HCT116 (cell line): ENCODE measurements at regions not wholly inside any gene's neighbourhood (a gene's known extent, or its start where the extent isn't known, plus 50 kb on each side); places are given as distances from the start of the nearest gene placed in this dataset.
A peak's percentile ranks its signal among the peaks of the same experiment; 100 is the strongest.

Experiments used
- ATAC-seq: fragments of 200-7000 bp; cut with Tn5 transposase; 2 replicates; pipeline ENCODE4 v1.9.1; 2020; ENCODE audit warnings: mild to moderate bottlenecking, moderate library complexity
- BruUV-seq: library from RNA; stranded (reverse); fragments of 400-500 nt; replicated peaks from 2 replicates; lab custom pipeline; 2021; lab: Mats Ljungman, UMichigan
- CTCF ChIA-PET: fragments of 300-600 bp; sonication (Branson Sonifier 250); formaldehyde crosslinking; loops from one replicate; lab custom pipeline; 2021; ENCODE audit warnings: antibody characterized with exemption; lab: Charles Lee
- POLR2A ChIA-PET: fragments of 300-600, 350-600 bp; sonication (Branson Sonifier 250); formaldehyde crosslinking; loops from one replicate; lab custom pipeline; 2021; ENCODE audit warnings: antibody characterized with exemption; lab: Charles Lee
- RAD21 ChIA-PET, 2 experiments: fragments of 300-600 bp; sonication (Branson Sonifier 250); formaldehyde crosslinking; loops; one replicate each; lab custom pipeline; 2023; ENCODE audit warnings: low total read pairs in 2 of 2; ENCODE audit not compliant: uncharacterized antibody in 2 of 2, unreplicated experiment in 2 of 2, low non-redundant PET in 1 of 2; lab: Charles Lee
- DNase-seq: peaks from one replicate; pipeline ENCODE4 v3.0.0-alpha.2; 2010; ENCODE audit warnings: low read depth, low spot score
- H2AFZ ChIP-seq: fragments of 200-600 bp; shearing (Covaris generic), sonication (generic); 2 replicates; pipeline ENCODE4 v1.6.1; 2017; ENCODE audit warnings: low read depth, mixed run types, mixed read lengths, antibody characterized with exemption, low read length; ENCODE audit not compliant: poor library complexity, severe bottlenecking
- H3K27ac ChIP-seq: 2 replicates; pipeline ENCODE4 v1.5.1; 2012; ENCODE audit warnings: low read depth, low read length
- H3K27me3 ChIP-seq: fragments of 200-600 bp; sonication (generic); 2 replicates; pipeline ENCODE4 v1.6.1; 2016; ENCODE audit warnings: mixed run types, low read length, mixed read lengths; ENCODE audit not compliant: insufficient read depth
- H3K36me3 ChIP-seq, 2 experiments: fragments of 200-500 bp in 1 of 2; fragments of 200-600 bp in 1 of 2; sonication (Bioruptor generic) in 1 of 2; sonication (generic) in 1 of 2; 2 replicates each; pipeline versions ENCODE4 v1.5.1 to v1.6.1; 2014 to 2016; ENCODE audit warnings: low read length in 2 of 2, inconsistent platforms in 1 of 2, mixed read lengths in 1 of 2, mixed run types in 1 of 2; ENCODE audit not compliant: insufficient read depth in 2 of 2, control insufficient read depth in 1 of 2
- H3K4me1 ChIP-seq, 2 experiments: fragments of 200-600 bp in 1 of 2; sonication (generic) in 1 of 2; 2 replicates each; pipeline versions ENCODE4 v1.5.1 to v1.6.1; 2012 to 2017; ENCODE audit warnings: low read length in 2 of 2, inconsistent platforms in 1 of 2, mild to moderate bottlenecking in 1 of 2, mixed read lengths in 1 of 2, mixed run types in 1 of 2, moderate library complexity in 1 of 2; ENCODE audit not compliant: insufficient read depth in 2 of 2, control insufficient read depth in 1 of 2
- H3K4me2 ChIP-seq: fragments of 200-600 bp; sonication (generic); 2 replicates; pipeline ENCODE4 v1.6.1; 2017; ENCODE audit warnings: mixed run types, low read length, mixed read lengths
- H3K4me3 ChIP-seq, 2 experiments: fragments of 200-600 bp in 1 of 2; sonication (generic) in 1 of 2; replicated peaks in 1 of 2; 2 replicates each; pipeline ENCODE4 v1.5.1; 2011 to 2016; ENCODE audit warnings: low read length in 2 of 2, control low read depth in 1 of 2, low read depth in 1 of 2, mild to moderate bottlenecking in 1 of 2, mixed read lengths in 1 of 2, mixed run types in 1 of 2
- H3K79me2 ChIP-seq: fragments of 200-600 bp; sonication (generic); 2 replicates; pipeline ENCODE4 v1.6.1; 2017; ENCODE audit warnings: mild to moderate bottlenecking, mixed run types, low read length, moderate library complexity, mixed read lengths; ENCODE audit not compliant: insufficient read depth
- H3K9ac ChIP-seq: fragments of 200-600 bp; sonication (generic); 2 replicates; pipeline ENCODE4 v1.6.1; 2016; ENCODE audit warnings: low read length, mixed read lengths
- H3K9me2 ChIP-seq: fragments of 200-600 bp; sonication (generic), shearing (Covaris generic); 2 replicates; pipeline ENCODE4 v1.6.1; 2017; ENCODE audit warnings: mixed run types, mild to moderate bottlenecking, moderate library complexity; ENCODE audit not compliant: insufficient read depth
- H3K9me3 ChIP-seq, 2 experiments: fragments of 200-500 bp in 1 of 2; fragments of 200-600 bp in 1 of 2; sonication (Bioruptor generic) in 1 of 2; sonication (generic) in 1 of 2; 2 replicates each; pipeline ENCODE4 v1.6.1; 2014 to 2017; ENCODE audit warnings: low read length in 2 of 2, mixed read lengths in 2 of 2, inconsistent platforms in 1 of 2, low read depth in 1 of 2, mild to moderate bottlenecking in 1 of 2, mixed run types in 1 of 2, moderate library complexity in 1 of 2; ENCODE audit not compliant: control insufficient read depth in 1 of 2, insufficient read depth in 1 of 2
- H4K20me1 ChIP-seq: fragments of 200-600 bp; sonication (generic), shearing (Covaris generic); 2 replicates; pipeline ENCODE4 v1.6.1; 2017; ENCODE audit warnings: mixed run types, mild to moderate bottlenecking, moderate library complexity; ENCODE audit not compliant: insufficient read depth
- ATF3 ChIP-seq: IDR thresholded peaks from 2 replicates; pipeline ENCODE4 v1.6.1; 2012
- CBX3 ChIP-seq: IDR thresholded peaks from 2 replicates; pipeline ENCODE4 v1.6.1; 2012; ENCODE audit warnings: low read depth
- CEBPB ChIP-seq: IDR thresholded peaks from 2 replicates; pipeline ENCODE4 v1.6.1; 2012; ENCODE audit warnings: low read depth
- EGR1 ChIP-seq: IDR thresholded peaks from 2 replicates; pipeline ENCODE4 v1.6.1; 2012; ENCODE audit warnings: low read depth
- ELF1 ChIP-seq: IDR thresholded peaks from 2 replicates; pipeline ENCODE4 v1.6.1; 2012; ENCODE audit warnings: low read depth, borderline replicate concordance
- EZH2 ChIP-seq: fragments of 200-600 bp; sonication (generic); IDR thresholded peaks from 2 replicates; pipeline ENCODE4 v1.6.1; 2017; ENCODE audit warnings: antibody characterized with exemption, mixed run types
- EZH2phosphoT487 ChIP-seq: fragments of 200-600 bp; IDR thresholded peaks from 2 replicates; pipeline ENCODE4 v1.6.1; 2018; ENCODE audit warnings: antibody characterized with exemption, borderline replicate concordance
- FOSL1 ChIP-seq: IDR thresholded peaks from 2 replicates; pipeline ENCODE4 v1.6.1; 2012; ENCODE audit warnings: low read depth
- JUND ChIP-seq: IDR thresholded peaks from 2 replicates; pipeline ENCODE4 v1.6.1; 2012
- MAX ChIP-seq: IDR thresholded peaks from 2 replicates; pipeline ENCODE4 v1.6.1; 2012
- POLR2A ChIP-seq: IDR thresholded peaks from 2 replicates; pipeline ENCODE4 v1.7.0; 2011; ENCODE audit warnings: borderline replicate concordance; ENCODE audit not compliant: insufficient read depth, insufficient read length; ENCODE audit errors: extremely low read depth
- POLR2AphosphoS5 ChIP-seq: IDR thresholded peaks from 2 replicates; pipeline ENCODE4 v1.6.1; 2011; ENCODE audit warnings: mild to moderate bottlenecking, low read depth, low read length, moderate library complexity
- RAD21 ChIP-seq: IDR thresholded peaks from 2 replicates; pipeline ENCODE4 v1.6.1; 2012; ENCODE audit warnings: low read depth, mild to moderate bottlenecking
- REST ChIP-seq: IDR thresholded peaks from 2 replicates; pipeline ENCODE4 v1.6.1; 2012; ENCODE audit warnings: low read depth
- SIN3A ChIP-seq: IDR thresholded peaks from 2 replicates; pipeline ENCODE4 v1.6.1; 2012; ENCODE audit warnings: low read depth
- SP1 ChIP-seq: IDR thresholded peaks from 2 replicates; pipeline ENCODE4 v1.6.1; 2012; ENCODE audit warnings: low read depth
- SRF ChIP-seq: IDR thresholded peaks from 2 replicates; pipeline ENCODE4 v1.6.1; 2012; ENCODE audit warnings: low read depth
- TCF7L2 ChIP-seq: IDR thresholded peaks from 2 replicates; pipeline ENCODE4 v1.7.0; 2011; ENCODE audit warnings: borderline replicate concordance, inconsistent platforms; ENCODE audit not compliant: insufficient read depth, insufficient read length; ENCODE audit errors: extremely low read depth
- YY1 ChIP-seq: IDR thresholded peaks from 2 replicates; pipeline ENCODE4 v1.6.1; 2011; ENCODE audit warnings: low read length, low read depth, moderate library complexity, mild to moderate bottlenecking; ENCODE audit not compliant: insufficient replicate concordance; ENCODE audit errors: extremely low read depth
- ZNF274 ChIP-seq: fragments of 200-500 bp; sonication (Bioruptor generic); IDR thresholded peaks from 2 replicates; pipeline ENCODE4 v1.6.1; 2014; ENCODE audit warnings: mild to moderate bottlenecking, low read depth, low read length, inconsistent platforms
- intact Hi-C: fragments of 100-400 bp; cut with micrococcal nuclease; formaldehyde crosslinking; loops from 2 replicates; pipeline ENCODE4 v1.10.0; 2022

- no peak for DNase-seq
Observed at GRCh38 chr5:21236971-21237427, 1249.0 kb upstream of the CDH18 start.

GRCh38 chr5:21236104-21236503 lies 1248.1 kb upstream of the CDH18 start:
- RAD21 ChIA-PET = no interaction called here

More at GRCh38 chr5:21236971-21237427, 1249.0 kb upstream of the CDH18 start:
- H3K36me3 ChIP-seq = no peaks in the 10 kb centered on the region
- no peak overlapping the region for H2AFZ ChIP-seq
- H3K4me3 ChIP-seq = no peak overlapping the region
- H3K79me2 ChIP-seq = no peaks in the 10 kb centered on the region
- ChIA-PET CTCF (no interaction called here), POLR2A (no interaction called here), RAD21 (no interaction called here)
- intact Hi-C loops = no loop called here
- no peak overlapping the region for H3K4me2 ChIP-seq
- no peak for ATAC-seq
- H3K9me2 ChIP-seq = no peaks in the 10 kb centered on the region
- BruUV-seq = no TSS peak
- H3K27ac ChIP-seq = no peak overlapping the region
- no peak overlapping the region for H3K9ac ChIP-seq
- H3K4me1 ChIP-seq = no peaks in the 10 kb centered on the region
- H3K27me3 ChIP-seq = no peaks in the 10 kb centered on the region
- H4K20me1 ChIP-seq = no peaks in the 10 kb centered on the region
- H3K9me3 ChIP-seq = peaks cover 5 to 11% of the 10 kb centered on the region in 2 experiments; a peak in 2 of 4 replicates
- TF ChIP-seq SP1 = no peak
- TF ChIP-seq TCF7L2 = peak; percentile 73

More at GRCh38 chr5:21236104-21236503, 1248.1 kb upstream of the CDH18 start:
- Histone ChIP-seq H3K9me3 (peaks cover 5 to 11% of the 10 kb centered on the region in 2 experiments; a peak in 2 of 4 replicates), H3K27ac (no peak overlapping the region), H3K9me2 (no peaks in the 10 kb centered on the region), H3K4me3 (no peak overlapping the region), H3K36me3 (no peaks in the 10 kb centered on the region), H4K20me1 (no peaks in the 10 kb centered on the region), H2AFZ (no peak overlapping the region), H3K4me1 (no peaks in the 10 kb centered on the region), H3K9ac (no peak overlapping the region), H3K4me2 (no peak overlapping the region), H3K27me3 (no peaks in the 10 kb centered on the region), H3K79me2 (no peaks in the 10 kb centered on the region)
- ATAC-seq (no peak), DNase-seq (no peak)
- BruUV-seq = no TSS peak
- ChIA-PET CTCF (no interaction called here), POLR2A (no interaction called here)
- intact Hi-C loops = no loop called here
- TF ChIP-seq POLR2A (no peak), SP1 (no peak), REST (no peak), SRF (no peak), YY1 (no peak), JUND (no peak), FOSL1 (no peak), EZH2phosphoT487 (no peak), MAX (no peak), ATF3 (no peak), TCF7L2 (no peak), CEBPB (no peak), ZNF274 (no peak), CBX3 (no peak), POLR2AphosphoS5 (no peak), EGR1 (no peak), SIN3A (no peak), RAD21 (no peak), ELF1 (no peak), EZH2 (no peak)
